GM19395 (cell line): ENCODE measurements at regions not wholly inside any gene's neighbourhood (a gene's known extent, or its start where the extent isn't known, plus 50 kb on each side); places are given as distances from the start of the nearest gene placed in this dataset.
"Not testable (repeated sequence)": the region's sequence is repeated elsewhere in the genome, so short reads cannot be mapped to it uniquely, and the experiment has no call there.

Experiments used
- ATAC-seq: cut with Tn5 transposase; IDR thresholded peaks from one replicate; pipeline ENCODE4 v1.9.1; 2021; ENCODE audit warnings: mild to moderate bottlenecking, moderate library complexity; ENCODE audit not compliant: unreplicated experiment

DNA sequence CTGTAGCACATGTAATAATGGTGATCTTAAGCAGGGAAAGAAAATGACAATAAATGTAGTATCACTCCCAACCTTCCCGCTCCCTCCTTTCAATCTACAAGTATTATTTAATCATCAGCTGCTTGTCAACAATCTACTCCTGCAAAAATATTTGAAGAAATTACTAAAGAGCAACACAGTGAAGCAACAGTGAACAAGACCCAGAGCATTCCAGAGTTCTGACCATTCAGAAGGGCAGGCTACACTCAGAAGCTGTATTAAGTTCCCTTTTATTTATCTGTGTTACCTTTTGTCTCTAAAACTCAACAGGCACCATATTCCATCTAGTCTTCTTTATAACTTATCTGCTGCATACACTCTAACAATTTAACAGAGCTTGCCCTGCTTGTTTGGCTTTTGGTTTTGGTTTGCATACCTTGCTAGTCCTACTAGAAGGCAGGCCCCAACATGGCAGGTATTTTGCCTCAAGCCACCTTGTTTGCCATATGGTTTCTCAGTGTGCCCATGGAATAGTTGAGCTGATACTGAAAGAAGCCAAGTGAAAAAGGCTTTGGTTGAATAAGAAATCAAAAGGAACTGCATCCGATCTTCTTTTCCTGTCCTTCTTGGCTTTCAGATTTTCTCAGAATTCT lies 253.9 kb downstream of the CEMIP2 start:
- ATAC-seq: no peak

DNA sequence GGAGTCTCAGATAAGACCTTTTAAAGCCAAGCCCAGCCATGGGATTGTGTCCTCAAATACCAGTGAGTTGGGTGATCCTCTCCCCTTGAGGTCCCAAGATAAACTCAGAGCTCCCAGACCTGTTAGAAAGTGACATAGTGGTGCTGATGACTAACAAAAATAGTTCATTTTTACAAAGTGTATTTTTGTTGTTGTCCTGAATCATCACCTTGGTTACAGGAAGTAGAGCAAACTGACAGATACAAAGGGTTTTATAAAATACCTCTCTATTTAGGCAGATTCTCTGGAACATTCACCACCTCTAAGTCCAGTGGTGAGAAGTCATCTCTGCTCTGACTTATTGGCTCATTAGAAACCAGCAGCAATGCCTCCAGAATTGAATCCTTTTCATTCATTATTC lies 259.3 kb downstream of the CEMIP2 start:
- no peak for ATAC-seq

DNA sequence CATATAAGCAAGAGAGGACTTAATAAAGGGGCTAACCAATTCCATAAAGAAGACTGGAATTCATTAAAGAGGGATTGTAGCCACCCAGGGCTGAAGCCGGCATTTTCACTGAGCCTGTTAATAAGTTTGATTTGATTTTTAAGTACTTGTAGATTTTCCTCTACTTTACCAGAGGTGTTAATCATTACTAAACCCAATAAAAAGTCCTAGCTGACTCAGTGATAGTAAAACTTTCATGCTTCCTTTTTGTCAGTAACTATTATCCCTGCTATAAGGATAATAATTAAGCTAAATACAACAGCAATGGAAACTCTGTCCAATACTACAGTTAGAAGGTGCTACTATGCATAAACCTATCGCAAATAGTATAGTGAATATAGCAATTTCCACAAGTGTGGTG lies 260.2 kb downstream of the CEMIP2 start:
- ATAC-seq: not testable (repeated sequence)

DNA sequence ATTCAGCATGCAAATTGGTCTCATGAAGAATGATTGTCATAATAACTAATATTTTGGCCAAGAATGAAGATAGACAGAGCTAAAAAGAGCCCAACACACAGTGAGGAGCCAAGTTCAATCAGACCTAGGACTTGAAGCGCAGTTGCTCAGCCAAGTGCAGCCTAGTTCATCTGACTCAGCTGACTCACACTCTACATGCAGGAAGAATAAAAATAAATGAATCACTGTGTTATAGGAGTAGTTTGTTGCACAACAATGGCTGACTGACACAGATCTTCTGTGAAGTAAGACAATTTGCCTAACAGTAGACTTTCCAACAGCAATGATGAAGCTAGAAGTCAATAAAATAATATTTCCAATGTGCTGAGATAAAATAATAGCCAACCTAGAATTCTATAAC lies 261.5 kb downstream of the CEMIP2 start:
- no peak for ATAC-seq

DNA sequence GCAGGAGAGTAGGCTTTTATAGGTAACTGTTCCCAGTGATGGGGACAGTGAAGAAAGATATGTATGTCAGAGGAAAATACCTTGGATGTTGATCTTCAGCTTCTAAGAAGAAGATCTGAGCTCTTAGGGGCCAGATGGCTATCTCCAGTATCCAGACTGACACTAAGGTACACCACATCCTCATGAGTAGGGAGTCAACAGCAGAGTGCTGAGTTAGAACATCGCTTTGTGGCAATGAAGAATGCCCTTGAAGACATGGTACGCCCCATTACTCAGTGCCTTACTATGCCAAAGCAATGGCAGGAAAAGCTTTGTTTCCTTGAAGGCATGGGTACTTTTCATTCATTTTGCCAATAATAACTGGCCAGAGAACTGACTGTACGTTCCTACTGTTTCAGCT lies 263.7 kb downstream of the CEMIP2 start:
- ATAC-seq: no peak

DNA sequence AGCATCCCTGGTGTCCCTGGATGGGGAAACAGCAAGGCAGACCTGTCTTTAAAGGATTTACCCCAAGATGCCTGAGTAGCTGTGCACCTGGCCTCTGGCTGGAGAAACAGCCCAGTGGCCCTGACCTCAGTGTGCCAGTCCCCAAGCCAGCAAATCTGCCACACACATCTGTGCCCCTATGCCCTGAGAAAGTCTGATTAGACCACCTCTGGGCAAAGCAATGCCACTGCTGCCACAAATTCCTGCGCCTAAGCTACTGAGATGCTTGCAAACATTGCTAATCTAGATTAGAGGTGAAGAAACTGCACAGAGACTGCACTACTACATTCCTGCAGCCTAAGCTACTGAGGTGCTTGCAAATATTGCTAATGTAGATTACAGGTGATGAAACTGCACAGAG lies 269.6 kb downstream of the CEMIP2 start:
- no peak for ATAC-seq

DNA sequence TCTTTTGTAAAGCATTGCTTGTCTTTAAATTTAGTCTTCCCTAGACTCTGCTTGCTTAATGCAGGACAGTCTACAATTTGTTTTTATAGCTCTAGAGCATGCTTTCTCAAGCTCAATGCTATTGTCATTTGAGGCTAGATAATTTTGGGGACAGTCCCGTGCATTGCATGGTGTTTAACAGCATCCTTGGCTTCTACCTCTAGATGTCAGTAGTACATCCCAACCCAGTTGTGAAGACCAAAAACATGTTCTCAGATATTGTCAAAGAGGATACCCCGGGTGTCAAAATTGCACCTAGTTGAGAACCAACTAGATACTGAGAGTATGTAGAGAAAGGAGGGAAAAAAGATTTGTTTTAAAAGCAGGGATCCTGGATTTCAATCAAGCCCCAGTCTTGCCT lies 277.5 kb downstream of the CEMIP2 start:
- no peak for ATAC-seq

DNA sequence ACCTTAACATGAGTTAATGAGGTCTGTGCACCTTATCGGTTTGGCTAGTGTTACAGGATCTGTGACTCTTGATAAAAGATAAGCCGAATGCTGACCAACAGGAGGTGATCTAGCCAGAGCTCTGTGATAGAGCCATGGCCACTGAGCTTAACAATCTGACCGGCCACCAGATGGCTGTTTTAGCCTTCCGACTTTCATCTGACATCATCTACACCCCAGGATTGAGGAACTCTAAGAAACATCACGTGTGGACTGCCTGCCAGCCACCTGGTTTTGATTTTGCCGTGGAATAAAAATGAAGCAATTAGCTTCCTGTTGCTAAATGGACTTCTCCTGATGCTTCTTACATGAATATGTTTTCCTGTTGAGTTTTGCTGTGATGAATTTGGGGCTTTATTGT lies 281.3 kb downstream of the CEMIP2 start:
- no peak for ATAC-seq

DNA sequence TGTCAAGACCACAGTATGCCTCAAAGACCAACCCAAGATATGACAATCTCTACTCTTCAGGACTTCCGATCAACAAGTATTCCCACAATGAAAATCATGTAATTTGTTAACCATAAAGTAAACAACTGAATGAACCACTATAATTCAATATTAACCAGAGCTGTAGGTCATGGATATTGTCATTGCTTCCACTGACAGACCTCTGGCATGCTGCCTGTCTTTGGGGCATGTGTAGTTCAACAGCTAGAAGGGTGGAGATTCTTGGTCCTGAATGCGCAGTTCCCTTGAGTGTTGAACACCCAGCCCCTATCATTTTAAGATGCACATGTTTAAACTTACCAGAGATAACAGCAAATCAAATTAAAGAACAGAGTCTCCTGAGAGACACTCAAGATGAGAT lies 283.0 kb downstream of the CEMIP2 start:
- no peak for ATAC-seq

DNA sequence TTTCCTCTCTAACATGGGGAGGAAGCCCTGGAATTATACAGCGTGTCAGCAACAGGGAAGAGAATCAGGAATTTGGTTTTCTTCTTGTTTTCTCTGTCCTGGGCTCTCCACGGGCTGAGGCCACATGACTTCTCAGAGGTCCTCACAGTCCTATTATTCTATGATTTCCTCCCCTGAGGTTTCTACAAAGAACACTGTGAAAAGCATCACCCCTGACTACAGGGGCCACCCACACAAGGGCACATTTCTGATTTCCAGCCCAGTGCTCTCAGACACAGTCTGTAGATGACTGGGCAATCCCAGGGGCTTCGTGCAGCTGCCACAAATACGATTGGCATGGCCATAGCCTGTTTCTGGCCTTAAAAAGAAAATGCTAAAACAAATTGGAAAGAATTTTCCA lies 284.9 kb downstream of the CEMIP2 start:
- ATAC-seq: no peak

DNA sequence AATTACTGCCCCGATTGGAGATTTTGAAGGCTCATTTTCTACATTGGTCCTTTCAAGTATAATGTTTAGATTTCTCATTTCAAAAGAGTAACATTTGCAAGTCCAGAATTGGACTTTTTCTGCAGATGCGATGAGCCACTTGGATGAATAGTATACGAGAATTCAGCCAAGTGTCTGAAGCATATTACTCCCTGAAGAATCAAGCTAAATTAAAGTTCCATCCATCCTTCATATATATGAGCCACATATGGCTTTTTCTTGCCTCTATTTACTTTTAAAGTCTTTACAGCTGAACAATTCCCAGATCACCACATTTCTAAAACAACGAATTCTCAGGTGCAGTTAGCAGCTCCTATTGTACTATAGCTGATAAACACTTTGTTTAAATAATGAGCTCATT lies 288.7 kb downstream of the CEMIP2 start:
- ATAC-seq: no peak

DNA sequence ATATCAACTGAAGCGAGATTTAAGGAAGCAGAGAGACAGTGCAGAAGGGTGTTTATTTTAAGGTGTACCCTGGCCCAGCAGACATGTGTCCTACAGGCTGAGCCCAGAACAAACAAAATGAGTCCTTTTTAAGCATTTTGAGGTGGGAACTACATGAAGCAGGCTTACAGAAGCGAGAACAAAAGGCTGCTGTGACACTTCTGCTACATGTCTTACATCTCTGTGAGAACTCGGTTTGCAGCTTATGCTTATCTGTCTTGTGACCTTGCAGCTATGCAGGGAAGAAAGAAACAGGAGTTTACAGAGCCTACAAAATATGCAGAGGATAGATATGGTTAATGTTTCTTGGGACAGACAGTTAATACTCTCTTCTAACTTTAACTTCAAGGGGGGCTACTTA lies 295.9 kb downstream of the CEMIP2 start:
- ATAC-seq: no peak

DNA sequence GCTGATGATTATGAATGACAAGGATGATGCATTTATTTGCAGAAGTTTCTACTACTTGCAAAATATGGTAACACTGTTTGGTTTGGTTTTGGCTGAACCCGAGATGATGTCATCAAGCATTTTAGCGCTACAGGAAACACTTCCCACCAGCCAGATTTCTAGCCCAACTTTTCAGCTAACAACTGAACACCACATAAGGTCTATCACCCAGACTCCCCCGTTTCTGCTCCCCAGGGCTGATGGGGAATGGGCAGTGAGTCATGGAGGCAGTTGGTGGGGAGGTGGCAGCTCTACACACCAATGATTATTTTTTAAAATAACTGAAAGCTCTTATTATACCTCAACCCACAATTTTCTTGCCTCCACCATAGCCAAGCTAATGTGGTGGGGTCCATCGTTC lies 302.9 kb downstream of the CEMIP2 start:
- ATAC-seq: no peak

DNA sequence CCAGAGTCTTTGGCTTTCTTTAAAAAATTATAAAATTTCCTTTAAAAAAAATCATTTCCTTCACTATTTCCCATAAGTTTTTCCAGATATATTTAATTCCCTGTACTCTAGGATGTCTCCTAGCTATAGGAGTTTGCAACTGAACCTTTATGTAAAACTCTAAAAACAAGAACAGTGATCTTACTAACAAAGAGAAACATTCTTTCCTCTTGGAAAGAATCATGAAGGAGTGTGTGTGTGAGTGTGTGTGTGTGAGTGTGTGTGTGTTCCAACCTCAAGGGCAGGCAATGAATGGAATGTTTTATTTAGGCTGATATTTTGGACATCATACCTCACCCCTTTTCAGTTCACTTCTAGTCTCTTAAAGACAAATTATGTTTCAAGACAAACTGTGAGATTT lies 309.2 kb downstream of the CEMIP2 start:
- no peak for ATAC-seq

DNA sequence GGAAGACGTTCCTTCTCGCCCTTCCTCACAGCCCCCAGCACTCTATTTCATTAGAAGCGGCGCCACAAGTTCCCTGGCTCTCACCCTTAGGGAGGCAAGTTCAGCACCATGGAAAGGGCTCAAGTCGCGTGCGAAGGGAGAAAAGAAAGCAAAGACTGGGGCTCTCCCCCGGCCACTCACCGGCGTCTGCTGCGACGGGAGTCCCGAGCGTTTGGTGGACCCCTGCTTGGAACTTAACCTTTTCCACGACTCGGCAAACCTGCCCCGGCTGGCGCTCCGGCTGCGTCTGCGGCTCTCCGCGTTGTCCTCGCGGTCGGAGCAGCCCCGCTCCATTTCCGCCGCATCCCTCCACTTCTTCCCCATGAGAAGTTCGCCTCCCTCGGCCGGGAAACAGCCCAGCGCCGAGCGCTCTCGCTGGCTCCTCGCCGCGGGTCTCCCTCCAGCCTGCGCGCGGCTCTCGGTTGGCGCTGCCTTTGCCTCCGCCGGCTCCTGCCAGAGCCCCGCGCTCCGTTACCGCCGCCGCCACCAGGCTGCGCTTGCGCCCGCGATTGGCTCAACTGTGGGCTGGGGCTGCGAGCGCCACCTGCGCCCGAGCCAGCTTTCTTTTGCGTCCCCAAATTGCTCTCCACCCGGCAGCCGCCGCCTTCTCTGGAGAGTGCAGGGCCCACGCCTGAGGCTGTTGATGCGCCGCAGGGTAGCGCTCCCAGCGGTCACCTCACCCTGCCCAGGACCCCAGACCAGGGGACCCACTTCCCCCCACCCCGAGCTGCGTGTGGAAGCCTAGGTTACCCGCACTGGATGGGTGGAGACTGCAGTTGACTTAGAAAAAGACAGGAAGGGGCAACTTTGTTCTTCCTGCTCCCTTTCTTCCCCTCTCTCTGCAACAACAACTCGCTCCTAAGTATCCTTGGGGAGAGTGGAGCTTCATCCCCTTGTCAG lies 321.6 kb downstream of the CEMIP2 start:
- peak; percentile 87 for ATAC-seq

DNA sequence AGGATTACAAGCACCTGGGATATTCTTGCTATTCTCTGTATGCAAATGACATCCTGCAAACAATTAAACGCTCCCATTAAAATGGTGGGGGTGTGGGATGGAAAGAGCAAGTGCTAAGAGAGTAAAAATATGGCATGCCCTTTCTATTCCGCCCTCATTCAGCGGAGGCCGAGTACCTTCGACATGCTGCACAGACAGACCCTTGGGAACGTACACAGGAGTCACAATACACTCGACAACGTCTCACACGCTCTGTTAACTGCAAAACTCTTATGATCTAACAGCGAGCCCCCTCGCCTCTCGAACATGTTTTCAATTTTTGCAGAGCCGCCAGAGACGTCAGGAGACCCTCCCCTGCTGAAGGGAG lies 322.2 kb downstream of the CEMIP2 start:
- no peak for ATAC-seq

DNA sequence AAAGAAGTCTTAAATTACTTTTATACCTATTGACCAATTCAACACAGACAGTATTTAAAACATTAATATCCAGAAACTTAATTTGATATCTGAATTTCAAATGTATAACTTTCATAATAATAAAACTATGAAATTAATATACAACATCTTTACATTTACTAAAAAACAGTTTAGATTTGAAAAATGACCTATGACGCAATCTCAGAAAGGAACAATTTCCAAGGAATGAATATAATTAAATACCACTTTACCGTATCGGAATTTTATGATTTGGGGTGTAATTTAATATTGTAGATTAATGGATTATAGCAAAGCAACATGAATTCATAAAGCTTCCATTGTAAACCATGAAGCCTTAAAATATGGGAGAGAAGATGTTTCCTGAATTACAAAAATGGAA lies 321.5 kb upstream of the TRPM3 start:
- no peak for ATAC-seq

DNA sequence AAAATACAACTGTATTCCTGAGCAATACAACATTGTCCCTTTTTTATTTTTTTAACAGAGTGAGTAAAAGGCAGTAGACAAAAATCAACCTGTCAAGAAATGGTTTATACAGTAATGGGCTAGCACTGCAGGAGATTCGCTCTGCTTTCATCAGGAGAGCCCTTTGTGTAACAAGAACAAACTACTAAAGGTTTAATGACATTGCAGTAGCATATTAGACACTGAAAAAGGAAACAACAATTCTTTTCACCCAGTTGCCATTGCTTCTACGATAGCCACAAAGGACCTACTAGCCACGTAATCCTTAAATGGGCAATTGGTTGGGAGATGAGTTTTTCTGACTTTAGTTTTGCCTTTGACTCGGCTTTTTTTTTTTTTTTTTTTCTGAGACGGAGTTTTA lies 319.8 kb upstream of the TRPM3 start:
- no peak for ATAC-seq

DNA sequence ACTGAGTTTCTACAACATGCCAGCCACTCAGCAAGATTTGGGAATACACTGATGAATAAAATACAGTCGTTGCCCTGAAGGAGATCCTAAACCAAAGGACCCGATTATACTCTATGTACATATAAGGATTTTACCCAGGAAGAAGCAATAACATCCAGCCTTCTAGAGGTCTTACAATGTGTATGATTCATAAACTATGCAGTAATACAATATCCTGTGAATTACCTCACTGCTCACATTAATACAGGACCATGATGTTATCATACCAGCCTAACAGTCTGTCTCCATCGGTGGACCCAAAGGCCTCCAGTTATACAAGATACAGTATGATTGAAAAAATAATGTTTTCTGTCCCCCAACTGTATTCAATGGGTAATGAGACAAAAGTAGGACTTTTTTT lies 310.5 kb upstream of the TRPM3 start:
- no peak for ATAC-seq

DNA sequence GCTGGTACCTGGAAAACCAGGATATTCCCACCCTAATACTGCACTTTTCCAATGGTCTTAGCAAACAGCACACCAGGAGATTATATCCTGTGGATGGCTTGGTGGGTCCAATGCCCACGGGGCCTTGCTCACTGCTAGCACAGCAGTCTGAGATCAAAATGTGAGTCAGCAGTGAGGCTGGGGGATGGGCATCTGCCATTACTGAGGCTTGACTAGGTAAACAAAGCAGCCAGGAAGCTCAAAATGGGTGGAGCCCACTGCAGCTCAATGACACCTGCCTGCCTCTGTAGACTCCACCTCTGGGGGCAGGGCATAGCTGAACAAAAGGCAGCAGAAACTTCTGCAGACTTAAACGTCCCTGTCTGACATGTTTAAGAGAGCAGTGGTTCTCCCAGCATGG lies 285.9 kb upstream of the TRPM3 start:
- ATAC-seq: not testable (repeated sequence)

DNA sequence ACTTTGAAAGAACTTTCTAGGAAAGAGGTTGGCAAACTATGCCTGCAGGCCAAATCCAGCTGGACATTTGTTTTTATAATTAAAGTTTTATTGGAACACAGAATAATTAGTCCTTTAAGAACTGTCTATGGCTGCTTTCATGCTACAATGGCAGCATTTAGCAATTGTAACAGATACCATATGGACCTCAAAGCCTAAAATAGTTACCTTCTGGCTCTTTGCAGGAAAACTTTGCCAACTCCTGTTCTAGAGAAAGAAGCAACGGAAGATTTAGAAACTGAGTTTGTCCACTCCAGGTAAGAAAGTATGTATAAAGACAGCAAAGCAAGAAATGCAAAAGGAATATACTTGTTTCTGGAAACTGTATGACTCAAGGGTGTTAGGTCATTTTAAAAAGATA lies 281.7 kb upstream of the TRPM3 start:
- no peak for ATAC-seq

DNA sequence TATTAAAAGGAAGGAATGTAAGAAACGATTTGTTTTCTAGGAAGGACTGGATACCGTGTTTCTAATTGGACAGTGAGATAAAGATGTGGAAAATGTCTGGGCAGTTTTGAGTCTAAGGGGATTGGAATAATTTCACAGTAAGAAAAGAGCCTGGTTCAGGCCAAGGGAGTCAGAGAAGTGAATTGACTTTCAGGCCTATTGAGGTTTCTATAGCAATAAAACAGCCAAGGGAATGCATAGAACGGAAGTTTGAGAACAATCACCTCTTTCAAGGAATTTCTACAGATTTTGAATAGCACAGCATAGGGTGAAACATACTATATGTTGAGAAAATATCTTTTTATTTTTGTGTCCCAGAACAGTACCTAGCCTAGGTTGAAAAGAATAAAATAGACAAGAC lies 271.6 kb upstream of the TRPM3 start:
- ATAC-seq: no peak

DNA sequence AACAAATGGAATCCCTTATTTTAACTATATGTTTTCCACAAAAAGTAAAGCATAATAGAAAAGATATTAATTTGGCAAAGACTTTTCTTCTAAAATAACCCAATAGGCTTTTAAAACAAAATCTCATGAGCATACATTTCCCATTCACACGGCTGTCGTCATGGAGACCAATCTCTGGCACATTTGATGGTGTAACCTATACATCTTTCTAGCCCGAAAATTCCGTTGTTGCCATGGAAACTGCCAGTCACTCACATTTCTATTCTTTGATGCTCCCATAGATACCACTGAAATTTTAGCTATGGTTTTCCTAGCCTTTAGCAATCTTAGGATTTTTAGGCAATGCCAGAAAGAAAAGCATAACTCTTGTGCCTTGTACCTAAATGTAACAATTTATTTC lies 262.9 kb upstream of the TRPM3 start:
- no peak for ATAC-seq
